Body of pancreas (tissue), 4 donors: ENCODE measurements at regions not wholly inside any gene's neighbourhood (a gene's known extent, or its start where the extent isn't known, plus 50 kb on each side); places are given as distances from the start of the nearest gene placed in this dataset.

Experiments
- ATAC-seq: fragments of 150-250 bp; one replicate; pipeline ENCODE4 v1.9.1; 2016
- DNase-seq, 4 donors: peaks; one replicate each; pipeline ENCODE4 v3.0.0-alpha.2; 2019
- H3K27ac ChIP-seq, 4 donors: fragments of 200-600 bp; sonication (generic); 1 replicate in 3 of 4; 2 replicates in 1 of 4; pipeline versions ENCODE4 v1.5.1 to v1.6.1; 2016 to 2019; ENCODE audit warnings: mild to moderate bottlenecking in 1 of 4, mixed read lengths in 1 of 4, moderate library complexity in 1 of 4
- H3K27me3 ChIP-seq, 2 donors: fragments of 200-600 bp; sonication (generic); one replicate each; pipeline ENCODE4 v1.6.0; 2016; ENCODE audit warnings: mild to moderate bottlenecking in 1 of 2
- H3K36me3 ChIP-seq, 2 donors: fragments of 200-600 bp; sonication (generic); replicated peaks in 1 of 2; 2 replicates each; pipeline ENCODE4 v1.5.1; 2016; ENCODE audit warnings: low read depth in 2 of 2; ENCODE audit not compliant: insufficient read depth in 1 of 2
- H3K4me1 ChIP-seq: fragments of 200-600 bp; sonication (generic); one replicate; pipeline ENCODE4 v1.6.0; 2016
- H3K4me3 ChIP-seq, 2 donors: fragments of 200-600 bp; sonication (generic); 1 replicate in 1 of 2; 2 replicates in 1 of 2; pipeline ENCODE4 v1.5.1; 2016 to 2019
- H3K9me3 ChIP-seq, 3 donors: fragments of 200-600 bp; sonication (generic); 1 replicate in 2 of 3; 2 replicates in 1 of 3; pipeline ENCODE4 v1.5.1; 2016
- POLR2A ChIP-seq, 3 donors: fragments of 450-650 bp; IDR thresholded peaks; one replicate each; pipeline ENCODE4 v1.6.1; 2016; ENCODE audit warnings: antibody characterized with exemption in 3 of 3, mild to moderate bottlenecking in 2 of 3
- WGBS, 2 donors: methylation state at CpG; one replicate each; pipeline ENCODE4 v1.1.5; 2017; 5-methylcytosine and 5-hydroxymethylcytosine counted together
- intact Hi-C: fragments of 100-400 bp; cut with DNase I; formaldehyde crosslinking; loops from one replicate; pipeline ENCODE4 v1.15.1; 2023
- TF ChIP-seq, protein P1 (sequence below), 7 experiments: fragments of 450-650 bp in 4 of 7; fragments of 200-600 bp in 3 of 7; sonication (generic) in 3 of 7; IDR thresholded peaks; one replicate each; pipeline ENCODE4 v1.5.1; 2016 to 2019; ENCODE audit warnings: antibody characterized with exemption in 7 of 7

- H3K27me3 ChIP-seq: no peaks in the 10 kb centered on the region
- H3K4me3 ChIP-seq: no peak overlapping the region
- intact Hi-C loops: no loop called here
- no peak for DNase-seq
- no peaks in the 10 kb centered on the region for H3K36me3 ChIP-seq
- no peak for ATAC-seq
- H3K9me3 ChIP-seq: no peaks in the 10 kb centered on the region
- no peaks in the 10 kb centered on the region for H3K4me1 ChIP-seq
- 59 to 71% methylated on average over 4 of the region's 4 CpGs for WGBS, 2 donors
- no peak overlapping the region for H3K27ac ChIP-seq
- TF ChIP-seq, protein P1, sequence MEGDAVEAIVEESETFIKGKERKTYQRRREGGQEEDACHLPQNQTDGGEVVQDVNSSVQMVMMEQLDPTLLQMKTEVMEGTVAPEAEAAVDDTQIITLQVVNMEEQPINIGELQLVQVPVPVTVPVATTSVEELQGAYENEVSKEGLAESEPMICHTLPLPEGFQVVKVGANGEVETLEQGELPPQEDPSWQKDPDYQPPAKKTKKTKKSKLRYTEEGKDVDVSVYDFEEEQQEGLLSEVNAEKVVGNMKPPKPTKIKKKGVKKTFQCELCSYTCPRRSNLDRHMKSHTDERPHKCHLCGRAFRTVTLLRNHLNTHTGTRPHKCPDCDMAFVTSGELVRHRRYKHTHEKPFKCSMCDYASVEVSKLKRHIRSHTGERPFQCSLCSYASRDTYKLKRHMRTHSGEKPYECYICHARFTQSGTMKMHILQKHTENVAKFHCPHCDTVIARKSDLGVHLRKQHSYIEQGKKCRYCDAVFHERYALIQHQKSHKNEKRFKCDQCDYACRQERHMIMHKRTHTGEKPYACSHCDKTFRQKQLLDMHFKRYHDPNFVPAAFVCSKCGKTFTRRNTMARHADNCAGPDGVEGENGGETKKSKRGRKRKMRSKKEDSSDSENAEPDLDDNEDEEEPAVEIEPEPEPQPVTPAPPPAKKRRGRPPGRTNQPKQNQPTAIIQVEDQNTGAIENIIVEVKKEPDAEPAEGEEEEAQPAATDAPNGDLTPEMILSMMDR (IDR thresholded peaks at IDR 0.05): no peak
- TF ChIP-seq POLR2A (IDR thresholded peaks at IDR 0.05): no peak
Observed at GRCh38 chr6:125662296-125662695, 87.1 kb upstream of the HEY2 start.

- ATAC-seq: no peak
Observed at GRCh38 chr6:125665295-125665814, 84.1 kb upstream of the HEY2 start.

GRCh38 chr6:125667326-125667725 lies 82.1 kb upstream of the HEY2 start:
- no peaks in the 10 kb centered on the region for H3K9me3 ChIP-seq
- no peaks in the 10 kb centered on the region for H3K27me3 ChIP-seq
- intact Hi-C loops: no loop called here
- TF ChIP-seq, protein P1 (IDR thresholded peaks at IDR 0.05): no peak
- TF ChIP-seq POLR2A (IDR thresholded peaks at IDR 0.05): no peak
- no peaks in the 10 kb centered on the region for H3K4me1 ChIP-seq
- no peak overlapping the region for H3K27ac ChIP-seq
- 77 to 85% methylated on average over 6 of the region's 6 CpGs for WGBS, 2 donors
- no peak for DNase-seq
- ATAC-seq: no peak
- H3K36me3 ChIP-seq: no peaks in the 10 kb centered on the region
- no peak overlapping the region for H3K4me3 ChIP-seq

More at GRCh38 chr6:125665295-125665814, 84.1 kb upstream of the HEY2 start:
- Histone ChIP-seq H3K27me3 (no peaks in the 10 kb centered on the region), H3K9me3 (no peaks in the 10 kb centered on the region), H3K4me1 (no peaks in the 10 kb centered on the region), H3K36me3 (no peaks in the 10 kb centered on the region), H3K27ac (no peak overlapping the region), H3K4me3 (no peak overlapping the region)
- 78% methylated on average over 5 of the region's 5 CpGs for WGBS, 2 donors
- DNase-seq: no peak
- TF ChIP-seq, protein P1 (IDR thresholded peaks at IDR 0.05): no peak
- no peak for TF ChIP-seq POLR2A (IDR thresholded peaks at IDR 0.05)
- intact Hi-C loops: no loop called here

DNA sequence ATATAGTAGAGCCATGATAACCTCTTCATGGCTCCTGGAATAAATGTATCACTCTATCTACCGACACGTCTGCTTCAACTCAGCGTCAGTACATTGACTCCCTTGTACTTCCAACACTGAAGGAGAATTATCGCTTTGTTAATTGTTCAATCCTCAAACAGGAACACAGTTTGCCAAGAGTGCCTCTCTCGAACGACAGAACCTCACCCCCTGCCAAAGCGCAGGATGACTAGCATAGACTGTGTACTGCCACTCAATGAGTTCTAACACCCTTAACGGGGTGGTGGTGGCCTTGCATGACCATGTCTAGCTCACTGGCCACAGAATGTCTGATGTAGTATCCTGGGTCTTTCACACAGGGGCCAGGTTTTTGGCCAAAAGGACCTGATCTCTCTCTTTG lies 81.4 kb upstream of the HEY2 start:
- no peak for DNase-seq
- WGBS, 2 donors: 85 to 86% methylated on average over 8 of the region's 8 CpGs
- Histone ChIP-seq H3K27me3 (no peaks in the 10 kb centered on the region), H3K9me3 (no peaks in the 10 kb centered on the region), H3K36me3 (no peaks in the 10 kb centered on the region), H3K4me1 (no peaks in the 10 kb centered on the region), H3K4me3 (no peak overlapping the region), H3K27ac (no peak overlapping the region)
- TF ChIP-seq, protein P1 (IDR thresholded peaks at IDR 0.05): no peak
- no peak for TF ChIP-seq POLR2A (IDR thresholded peaks at IDR 0.05)
- no peak for ATAC-seq
- intact Hi-C loops: no loop called here

DNA sequence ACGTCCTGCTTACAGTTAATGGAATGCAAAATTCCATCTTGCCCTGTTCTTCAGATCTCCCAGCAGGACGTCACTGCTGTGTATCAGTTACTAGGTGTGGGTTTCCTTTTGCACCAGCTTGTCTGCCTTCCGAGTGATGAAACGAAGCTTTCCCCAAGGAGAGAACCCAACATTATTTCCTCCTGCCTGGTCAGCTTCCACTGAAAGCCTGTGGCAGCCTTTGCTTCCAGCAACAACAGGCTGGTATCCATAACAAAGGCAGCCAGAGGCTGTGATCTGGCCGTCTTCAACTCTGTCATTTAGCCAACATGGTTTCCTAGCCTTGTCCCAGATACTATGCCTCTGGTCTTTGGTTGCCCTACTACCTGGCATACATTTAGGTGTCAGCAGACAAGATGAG lies 78.9 kb upstream of the HEY2 start:
- Histone ChIP-seq H3K9me3 (no peaks in the 10 kb centered on the region), H3K36me3 (no peaks in the 10 kb centered on the region), H3K4me1 (no peaks in the 10 kb centered on the region), H3K4me3 (no peak overlapping the region), H3K27ac (no peak overlapping the region), H3K27me3 (no peaks in the 10 kb centered on the region)
- DNase-seq (no peak), ATAC-seq (no peak)
- WGBS, 2 donors: 48 to 50% methylated on average over 5 of the region's 5 CpGs
- intact Hi-C loops: no loop called here
- no peak for TF ChIP-seq POLR2A (IDR thresholded peaks at IDR 0.05)
- TF ChIP-seq, protein P1 (IDR thresholded peaks at IDR 0.05): no peak
